ENCODE measurements at regions not wholly inside any gene's neighbourhood (a gene's known extent, or its start where the extent isn't known, plus 50 kb on each side); places are given as distances from the start of the nearest gene placed in this dataset.

DNA sequence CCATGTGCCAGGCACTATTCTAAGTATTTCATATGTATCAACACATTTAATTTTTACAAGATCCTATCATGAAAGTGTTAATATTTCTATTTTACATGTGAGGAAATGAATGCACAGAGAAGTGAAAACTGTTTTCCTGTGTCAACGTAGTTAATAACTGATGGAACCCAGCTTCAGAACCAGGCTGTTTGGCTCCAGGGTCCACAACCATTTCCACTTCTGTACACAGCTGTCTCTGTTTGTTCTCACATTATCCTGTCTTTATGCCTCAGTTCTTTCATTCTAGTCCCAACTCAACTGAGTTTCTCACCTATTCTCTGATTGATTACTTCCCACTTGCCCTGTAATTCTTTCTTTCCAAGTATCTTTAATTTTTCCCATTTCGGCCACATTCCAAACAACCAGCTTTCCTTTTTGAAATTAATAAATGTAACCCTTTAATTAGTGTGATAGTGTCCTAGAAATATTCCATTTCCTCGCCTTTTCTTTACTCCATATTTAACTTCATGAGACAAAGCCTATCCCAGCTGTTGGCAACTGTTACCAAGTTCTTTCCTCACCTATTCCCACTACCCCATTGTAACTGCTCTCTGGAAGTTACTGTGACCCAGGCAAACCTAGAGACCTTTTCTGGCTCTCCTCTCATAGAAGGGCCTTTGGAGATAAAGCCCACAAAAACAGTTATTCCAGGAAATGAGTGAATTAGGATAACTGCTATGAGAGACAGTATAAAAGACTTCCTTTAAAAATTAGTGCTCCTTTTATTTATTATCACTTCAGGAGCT is 218.7 kb downstream of the RASSF9 start:
- H3K4me3 ChIP-seq (ENCODE audit: extremely low read depth in 1 of 4, insufficient read depth in 2 of 4, low read depth in 3 of 4, low read length in 4 of 4): no peak overlapping the region
- no peak overlapping the region for H2AFZ ChIP-seq (ENCODE audit: low read length)
- no peaks in the 10 kb centered on the region for H3K79me1 ChIP-seq (ENCODE audit: low read depth, low read length)
- POLR2A ChIA-PET (ENCODE audit: partially characterized antibody): no interaction called here
- no peak overlapping the region for H4K91ac ChIP-seq (replicated peaks; ENCODE audit: insufficient read length, low read length)
- H3K9ac ChIP-seq (replicated peaks in 1 of 4; ENCODE audit: extremely low read depth in 1 of 4, low read depth in 3 of 4, low read length in 3 of 4): no peak overlapping the region
- H3K23ac ChIP-seq (ENCODE audit: insufficient read length): no peak overlapping the region
- H2BK12ac ChIP-seq (ENCODE audit: low read depth, low read length): no peak overlapping the region
- H3K23me2 ChIP-seq (ENCODE audit: low read depth, low read length): no peaks in the 10 kb centered on the region
- FAIRE-seq (no peak), DNase-seq (ENCODE audit: low read depth in 1 of 2, low spot score in 2 of 2) (no peak)
- H4K5ac ChIP-seq (ENCODE audit: insufficient read length, low read depth, low read length): no peak overlapping the region
- no peak overlapping the region for H2AK5ac ChIP-seq (ENCODE audit: low read depth, low read length)
- WGBS, 2 experiments (ENCODE audit: extremely low coverage in 1 of 2, insufficient coverage in 1 of 2, insufficient read length in 1 of 2, insufficient replicate concordance in 2 of 2, low coverage in 1 of 2, low lambda C conversion rate in 2 of 2, missing lambda C conversion rate in 1 of 2): 95% methylated on average over 3 of the region's 3 CpGs; no CpG with 5 or more reads in 1 of the 2 experiments
- H3K27me3 ChIP-seq (replicated peaks in 1 of 4; ENCODE audit: control insufficient read depth in 3 of 4, extremely low read depth in 1 of 4, insufficient read depth in 3 of 4, low read length in 3 of 4): no peaks in the 10 kb centered on the region
- H3K4me1 ChIP-seq (replicated peaks in 1 of 4; ENCODE audit: control insufficient read depth in 3 of 4, insufficient read depth in 4 of 4, low read length in 3 of 4): no peaks in the 10 kb centered on the region
- no peak overlapping the region for H2BK120ac ChIP-seq (replicated peaks; ENCODE audit: low read depth, low read length)
- H2BK20ac ChIP-seq (ENCODE audit: low read length): no peak overlapping the region
- no peaks in the 10 kb centered on the region for H3K79me2 ChIP-seq (ENCODE audit: control insufficient read depth in 1 of 2, insufficient read depth in 2 of 2, low read length in 2 of 2)
- no peak overlapping the region for H3K4me2 ChIP-seq (ENCODE audit: insufficient read depth in 1 of 2, low read depth in 2 of 2, low read length in 2 of 2)
- H3K18ac ChIP-seq (ENCODE audit: extremely low read depth, low read length): no peak overlapping the region
- H3K9me3 ChIP-seq (ENCODE audit: insufficient read depth in 2 of 2, low read depth in 1 of 2, low read length in 1 of 2): no peaks in the 10 kb centered on the region
- H4K8ac ChIP-seq (ENCODE audit: extremely low read depth, insufficient read depth, low read length): no peak overlapping the region
- H3K27ac ChIP-seq (ENCODE audit: low read depth, low read length): no peak overlapping the region
- H2BK5ac ChIP-seq (ENCODE audit: low read depth, low read length): no peak overlapping the region
- H2BK15ac ChIP-seq (ENCODE audit: low read length): no peak overlapping the region
- H3K14ac ChIP-seq (ENCODE audit: insufficient read length): no peak overlapping the region
- CTCF ChIA-PET (ENCODE audit: partially characterized antibody): interaction anchor here (0.7 to 2.0 kb wide), 4 partner anchors 149 to 303 kb away, joined by 3 to 8 read pairs (median 4); no protein-coding TSS in a partner anchor
- H3K4ac ChIP-seq (replicated peaks; ENCODE audit: insufficient read length, low read depth, low read length): no peak overlapping the region
- no peaks in the 10 kb centered on the region for H4K20me1 ChIP-seq (replicated peaks in 1 of 2; ENCODE audit: control insufficient read depth in 1 of 2, insufficient read depth in 2 of 2, low read length in 2 of 2)
- no peak overlapping the region for H3K56ac ChIP-seq (replicated peaks; ENCODE audit: insufficient read length, low read depth, low read length)
- no peaks in the 10 kb centered on the region for H3K36me3 ChIP-seq (ENCODE audit: control insufficient read depth in 2 of 4, insufficient read depth in 4 of 4, low read length in 3 of 4)
- TF ChIP-seq HDAC6 (IDR thresholded peaks at IDR 0.05; ENCODE audit: low read depth, low read length) (no peak), JUN (IDR thresholded peaks at IDR 0.05; ENCODE audit: low read depth, low read length) (no peak), JUND (IDR thresholded peaks at IDR 0.05; ENCODE audit: low read length) (no peak), POLR2AphosphoS5 (IDR thresholded peaks at IDR 0.05; ENCODE audit: low read depth, low read length) (no peak), GTF2F1 (IDR thresholded peaks at IDR 0.05; ENCODE audit: borderline replicate concordance, low read depth, low read length) (no peak), CHD1 (IDR thresholded peaks at IDR 0.05; ENCODE audit: low read depth, low read length) (no peak), BCL11A (IDR thresholded peaks at IDR 0.05; ENCODE audit: low read depth in 2 of 2, low read length in 2 of 2) (no peak), NRF1 (IDR thresholded peaks at IDR 0.05; ENCODE audit: low read depth, low read length) (no peak), EP300 (IDR thresholded peaks at IDR 0.05; ENCODE audit: borderline replicate concordance in 1 of 2, low read depth in 2 of 2, low read length in 2 of 2) (no peak), FOSL1 (IDR thresholded peaks at IDR 0.05; ENCODE audit: insufficient read depth, low read depth, low read length) (no peak), CREB1 (IDR thresholded peaks at IDR 0.05) (no peak), GABPA (IDR thresholded peaks at IDR 0.05; ENCODE audit: borderline replicate concordance, insufficient read depth, low read length) (no peak)
- TF ChIP-seq, protein P1, sequence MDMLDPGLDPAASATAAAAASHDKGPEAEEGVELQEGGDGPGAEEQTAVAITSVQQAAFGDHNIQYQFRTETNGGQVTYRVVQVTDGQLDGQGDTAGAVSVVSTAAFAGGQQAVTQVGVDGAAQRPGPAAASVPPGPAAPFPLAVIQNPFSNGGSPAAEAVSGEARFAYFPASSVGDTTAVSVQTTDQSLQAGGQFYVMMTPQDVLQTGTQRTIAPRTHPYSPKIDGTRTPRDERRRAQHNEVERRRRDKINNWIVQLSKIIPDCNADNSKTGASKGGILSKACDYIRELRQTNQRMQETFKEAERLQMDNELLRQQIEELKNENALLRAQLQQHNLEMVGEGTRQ (IDR thresholded peaks at IDR 0.05; ENCODE audit: low read length): no peak
